ENCODE measurements at regions not wholly inside any gene's neighbourhood (a gene's known extent, or its start where the extent isn't known, plus 50 kb on each side); places are given as distances from the start of the nearest gene placed in this dataset.

- TF ChIP-seq CTCF (conservative IDR thresholded peaks at IDR 0.05 in 1 of 2, IDR thresholded peaks at IDR 0.05 in 1 of 2; ENCODE audit: low read depth in 1 of 2, low read length in 2 of 2) (no peak), EZH2 (IDR thresholded peaks at IDR 0.05; ENCODE audit: low read length, missing control alignments) (no peak)
These were observed 59.7 kb upstream of the ROPN1 start for GRCh38 chr3:124051636-124052035.

All from fibroblast of lung (primary cell).